Gastroesophageal sphincter (tissue), 3 donors: ENCODE measurements at regions not wholly inside any gene's neighbourhood (a gene's known extent, or its start where the extent isn't known, plus 50 kb on each side); places are given as distances from the start of the nearest gene placed in this dataset.

Experiments used
- EP300 ChIP-seq: sonication (generic); formaldehyde crosslinking; IDR thresholded peaks from one replicate; pipeline ENCODE4 v1.6.1; 2017; ENCODE audit warnings: antibody characterized with exemption, mild to moderate bottlenecking
- POLR2A ChIP-seq, 2 donors: fragments of 450-650 bp; IDR thresholded peaks; one replicate each; pipeline ENCODE4 v1.6.1; 2017; ENCODE audit warnings: antibody characterized with exemption in 2 of 2, mild to moderate bottlenecking in 2 of 2, moderate library complexity in 1 of 2
- POLR2AphosphoS5 ChIP-seq: sonication (generic); formaldehyde crosslinking; IDR thresholded peaks from one replicate; pipeline ENCODE4 v1.6.1; 2017; ENCODE audit warnings: antibody characterized with exemption
- TF ChIP-seq, protein P1 (sequence below), 4 experiments: fragments of 200-600 bp in 2 of 4; fragments of 450-650 bp in 2 of 4; sonication (generic) in 1 of 4; IDR thresholded peaks; one replicate each; pipeline ENCODE4 v1.5.1; 2017 to 2019; ENCODE audit warnings: antibody characterized with exemption in 4 of 4, mild to moderate bottlenecking in 2 of 4, moderate library complexity in 2 of 4

GRCh38 chr3:78096488-78097255 is 1056.8 kb downstream of the ROBO2 start:
- TF ChIP-seq, protein P1, sequence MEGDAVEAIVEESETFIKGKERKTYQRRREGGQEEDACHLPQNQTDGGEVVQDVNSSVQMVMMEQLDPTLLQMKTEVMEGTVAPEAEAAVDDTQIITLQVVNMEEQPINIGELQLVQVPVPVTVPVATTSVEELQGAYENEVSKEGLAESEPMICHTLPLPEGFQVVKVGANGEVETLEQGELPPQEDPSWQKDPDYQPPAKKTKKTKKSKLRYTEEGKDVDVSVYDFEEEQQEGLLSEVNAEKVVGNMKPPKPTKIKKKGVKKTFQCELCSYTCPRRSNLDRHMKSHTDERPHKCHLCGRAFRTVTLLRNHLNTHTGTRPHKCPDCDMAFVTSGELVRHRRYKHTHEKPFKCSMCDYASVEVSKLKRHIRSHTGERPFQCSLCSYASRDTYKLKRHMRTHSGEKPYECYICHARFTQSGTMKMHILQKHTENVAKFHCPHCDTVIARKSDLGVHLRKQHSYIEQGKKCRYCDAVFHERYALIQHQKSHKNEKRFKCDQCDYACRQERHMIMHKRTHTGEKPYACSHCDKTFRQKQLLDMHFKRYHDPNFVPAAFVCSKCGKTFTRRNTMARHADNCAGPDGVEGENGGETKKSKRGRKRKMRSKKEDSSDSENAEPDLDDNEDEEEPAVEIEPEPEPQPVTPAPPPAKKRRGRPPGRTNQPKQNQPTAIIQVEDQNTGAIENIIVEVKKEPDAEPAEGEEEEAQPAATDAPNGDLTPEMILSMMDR (IDR thresholded peaks at IDR 0.05): no peak
- no peak for TF ChIP-seq EP300
- TF ChIP-seq POLR2A (IDR thresholded peaks at IDR 0.05): no peak
- no peak for TF ChIP-seq POLR2AphosphoS5
